GM19328 (cell line): ENCODE measurements at regions not wholly inside any gene's neighbourhood (a gene's known extent, or its start where the extent isn't known, plus 50 kb on each side); places are given as distances from the start of the nearest gene placed in this dataset.
A peak's percentile ranks its signal among the peaks of the same experiment; 100 is the strongest.

ENCODE experiments used
- ATAC-seq: cut with Tn5 transposase; IDR thresholded peaks from one replicate; pipeline ENCODE4 v1.9.1; 2021; ENCODE audit warnings: mild to moderate bottlenecking, moderate library complexity; ENCODE audit not compliant: unreplicated experiment

DNA sequence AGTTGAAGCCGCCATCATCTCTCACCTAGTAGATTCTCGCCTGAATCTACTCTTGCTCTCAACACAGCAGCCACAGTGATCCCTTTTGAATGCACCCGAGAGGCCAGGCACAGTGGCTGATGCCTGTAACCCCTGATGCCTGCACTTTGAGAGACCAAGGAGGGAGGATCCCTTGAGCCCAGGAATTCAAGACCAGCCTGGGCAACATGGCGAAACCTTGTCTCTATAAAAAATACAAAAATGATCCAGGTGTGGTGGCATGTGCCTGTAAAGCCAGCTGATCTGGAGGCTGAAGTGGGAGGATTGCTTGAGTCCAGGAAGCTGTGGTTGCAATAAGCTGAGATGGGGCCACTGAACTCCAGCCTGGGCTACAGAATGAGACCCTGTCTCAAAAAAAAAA is 60.3 kb upstream of the EML4 start:
- no peak for ATAC-seq

GRCh38 chr2:42109959-42110640 is 59.1 kb upstream of the EML4 start:
- ATAC-seq, result no peak

GRCh38 chr2:42110641-42111322 is 58.4 kb upstream of the EML4 start:
- ATAC-seq, result no peak

- no peak for ATAC-seq
These were observed 56.7 kb upstream of the EML4 start for GRCh38 chr2:42112418-42112817.

- ATAC-seq, result no peak
These were observed 55.7 kb upstream of the EML4 start for GRCh38 chr2:42113452-42113851.

DNA sequence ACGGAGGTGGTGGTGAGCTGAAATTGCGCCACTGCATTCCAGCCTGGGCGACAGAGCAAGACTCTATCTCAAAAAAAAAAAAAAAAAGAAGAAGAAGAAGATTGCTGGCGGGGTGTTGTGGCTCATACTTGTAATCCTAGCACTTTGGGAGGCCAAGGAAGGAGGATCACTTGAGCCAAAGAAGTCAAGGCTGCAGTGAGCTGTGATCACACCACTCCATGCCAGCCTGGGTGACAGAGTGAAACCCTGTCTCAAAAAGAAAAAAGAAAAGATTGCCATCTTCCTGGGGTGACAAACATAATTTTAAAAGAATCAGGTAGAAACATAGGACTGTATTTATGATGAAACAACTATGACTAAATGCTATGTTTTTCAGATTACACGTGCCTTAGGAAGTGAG is 55.1 kb upstream of the EML4 start:
- no peak for ATAC-seq

GRCh38 chr2:42115588-42115987 is 53.6 kb upstream of the EML4 start:
- no peak for ATAC-seq

GRCh38 chr2:42116195-42117181 is 52.7 kb upstream of the EML4 start:
- no peak for ATAC-seq

- no peak for ATAC-seq
These were observed 52.0 kb upstream of the EML4 start for GRCh38 chr2:42117182-42117579.

DNA sequence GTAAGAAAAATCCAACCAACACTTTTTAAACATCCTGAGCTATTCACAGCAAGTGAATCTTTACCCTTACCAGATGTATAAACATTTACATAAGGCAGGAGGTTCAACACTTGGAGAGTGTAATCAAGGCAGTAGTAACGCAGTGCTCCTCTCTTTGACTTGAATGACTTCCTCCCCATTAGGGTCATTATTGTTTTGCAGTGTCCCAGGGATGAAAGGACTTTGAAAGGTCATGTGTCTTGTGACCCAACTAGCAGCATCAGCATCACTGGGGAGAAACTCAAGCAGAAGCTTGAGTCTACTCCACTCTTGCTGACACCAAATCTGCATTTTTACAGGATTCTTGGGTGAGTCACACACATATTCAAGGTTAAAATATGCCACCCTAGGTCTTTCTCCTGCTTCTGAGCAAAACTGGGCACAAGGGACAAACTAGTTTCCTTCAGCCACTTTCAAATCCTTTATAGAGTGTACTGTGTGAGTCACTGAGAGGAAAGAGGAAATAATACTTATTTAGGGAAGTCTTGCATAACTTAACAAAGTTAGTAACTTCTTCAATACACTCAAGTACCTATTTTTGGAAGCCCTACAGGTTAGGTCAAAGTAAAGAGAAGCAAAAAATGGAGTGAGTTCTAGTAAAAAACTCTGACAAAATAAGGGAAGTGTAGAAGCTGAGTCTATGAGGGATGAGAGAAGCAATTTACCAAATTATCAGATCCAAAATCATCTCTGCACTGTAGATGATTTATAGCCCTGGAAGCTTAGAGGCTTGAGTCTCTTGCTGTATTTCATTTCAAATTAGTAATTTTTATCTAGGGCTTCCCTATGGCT is 51.0 kb upstream of the EML4 start:
- ATAC-seq, result peak; percentile 98

DNA sequence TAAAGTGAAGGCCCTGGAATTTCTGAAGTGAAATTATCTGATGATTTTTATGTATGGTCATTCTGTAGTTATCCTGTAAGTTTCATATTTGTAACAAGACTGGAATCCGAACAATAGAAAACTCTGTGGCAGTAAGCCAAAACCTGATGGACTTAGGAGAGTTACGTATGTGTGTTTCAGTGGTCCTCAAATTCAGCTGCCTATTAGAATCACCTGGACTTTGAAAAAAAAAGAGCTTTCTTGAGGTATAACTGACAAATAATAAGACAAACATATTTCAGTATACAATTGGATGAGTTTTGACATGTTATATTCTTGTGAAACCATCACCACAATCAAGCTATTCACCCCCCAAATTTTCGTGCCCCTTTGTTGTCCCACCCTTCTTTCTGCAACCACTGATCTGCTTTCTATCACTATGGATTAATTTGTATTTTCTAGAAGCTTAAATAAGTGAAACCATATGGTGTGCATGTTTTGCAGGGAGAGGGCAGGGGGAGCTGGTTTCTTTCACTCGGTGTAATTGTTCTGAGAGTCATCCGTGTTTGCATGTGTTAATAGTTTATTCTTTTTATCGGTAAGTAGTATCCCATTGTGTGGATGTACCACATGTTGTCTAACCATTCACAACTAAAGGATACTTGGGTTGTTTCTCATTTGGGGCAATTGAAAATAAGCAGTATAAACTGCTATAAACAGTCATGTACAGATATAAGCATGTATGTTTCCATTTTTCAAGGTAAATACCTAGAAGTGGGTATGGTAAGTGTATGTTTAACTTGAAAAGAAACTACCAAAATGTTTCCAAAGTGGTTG is 50.2 kb upstream of the EML4 start:
- ATAC-seq, result no peak
